ENCODE measurements at regions not wholly inside any gene's neighbourhood (a gene's known extent, or its start where the extent isn't known, plus 50 kb on each side); places are given as distances from the start of the nearest gene placed in this dataset.

- TF ChIP-seq CTCF (IDR thresholded peaks at IDR 0.05) (no peak), POLR2A (IDR thresholded peaks at IDR 0.05) (no peak)
These were observed 100.1 kb upstream of the LPP start for GRCh38 chr3:188053710-188054380.

Data from Peyer's patch (tissue), 4 donors.